ENCODE measurements at regions not wholly inside any gene's neighbourhood (a gene's known extent, or its start where the extent isn't known, plus 50 kb on each side); places are given as distances from the start of the nearest gene placed in this dataset.
"Not testable (repeated sequence)": the region's sequence is repeated elsewhere in the genome, so short reads cannot be mapped to it uniquely, and the experiment has no call there.

- no peak for DNase-seq (ENCODE audit: low read depth)
Measured at GRCh38 chr7:47089461-47089860, 492.4 kb downstream of the TNS3 start.

GRCh38 chr7:47089068-47089417, 492.9 kb downstream of the TNS3 start:
- no peak for DNase-seq (ENCODE audit: low read depth)

- no peak for DNase-seq (ENCODE audit: low read depth)
Measured at GRCh38 chr7:47088329-47089067, 493.4 kb downstream of the TNS3 start.

GRCh38 chr7:47087866-47088265, 494.0 kb downstream of the TNS3 start:
- no peak for DNase-seq (ENCODE audit: low read depth)

DNA sequence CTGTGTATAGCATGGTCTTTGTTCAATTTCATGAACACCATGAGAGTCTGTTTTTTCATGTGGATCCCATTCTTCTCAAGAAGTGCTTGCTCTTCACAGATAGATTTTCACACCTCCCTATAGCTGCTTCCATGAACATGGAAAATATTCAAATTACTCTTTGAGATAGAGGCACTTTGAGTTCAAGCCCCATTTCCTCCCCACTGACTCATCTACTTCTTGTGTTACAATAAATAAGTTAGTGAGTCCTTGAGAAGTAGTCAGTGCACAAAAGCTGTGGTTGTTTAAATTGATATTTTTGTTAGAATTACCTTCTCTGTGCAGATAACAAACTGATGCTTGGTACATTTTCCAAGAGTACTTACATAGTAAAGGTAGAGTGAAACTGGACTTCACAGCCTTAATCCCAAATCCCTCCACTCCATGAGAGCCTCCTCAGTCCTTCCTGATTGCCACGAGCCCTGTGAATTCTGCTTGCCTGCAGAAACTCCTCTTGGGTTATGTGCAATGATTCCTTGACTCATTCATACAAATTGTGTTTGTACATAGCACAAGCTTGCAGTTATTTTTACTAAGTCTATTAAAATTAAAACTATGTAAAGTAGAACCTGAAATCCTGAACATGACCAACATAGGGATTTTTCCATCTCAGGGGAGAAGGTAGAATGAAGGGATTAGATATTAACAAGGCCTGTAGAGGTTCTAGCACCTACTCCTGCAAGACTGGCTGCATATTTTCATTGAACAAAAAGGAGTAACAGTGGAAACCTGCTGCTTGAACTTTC, 496.2 kb downstream of the TNS3 start:
- no peak for DNase-seq (ENCODE audit: low read depth)

- no peak for DNase-seq (ENCODE audit: low read depth)
Measured at GRCh38 chr7:47083476-47084250, 498.2 kb downstream of the TNS3 start.

GRCh38 chr7:47080816-47081215, 501.1 kb downstream of the TNS3 start:
- DNase-seq (ENCODE audit: low read depth): no peak

GRCh38 chr7:47078241-47078640, 503.7 kb downstream of the TNS3 start:
- DNase-seq (ENCODE audit: low read depth): no peak

GRCh38 chr7:47074702-47075153, 507.2 kb downstream of the TNS3 start:
- DNase-seq (ENCODE audit: low read depth): no peak

- DNase-seq (ENCODE audit: low read depth): no peak
Measured at GRCh38 chr7:47073284-47073683, 508.6 kb downstream of the TNS3 start.

DNA sequence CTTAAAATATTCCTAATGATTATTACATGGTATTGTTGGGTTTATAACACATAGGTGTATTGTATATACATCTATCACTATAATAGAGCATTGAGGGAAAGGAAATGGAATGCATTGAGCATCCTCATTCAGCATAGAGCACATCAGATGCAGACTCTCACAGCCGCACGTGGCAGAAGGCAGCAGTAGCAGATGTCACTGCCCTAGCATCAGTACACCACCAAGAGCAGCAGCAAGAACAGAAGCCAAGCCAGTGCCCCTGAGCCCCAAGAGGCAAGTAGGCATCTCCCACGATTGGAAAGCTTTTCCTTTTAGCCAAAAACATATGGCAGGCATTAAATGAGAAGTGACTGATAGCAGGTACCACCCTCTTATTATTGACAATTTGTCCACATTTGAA, 510.0 kb downstream of the TNS3 start:
- DNase-seq (ENCODE audit: low read depth): no peak

DNA sequence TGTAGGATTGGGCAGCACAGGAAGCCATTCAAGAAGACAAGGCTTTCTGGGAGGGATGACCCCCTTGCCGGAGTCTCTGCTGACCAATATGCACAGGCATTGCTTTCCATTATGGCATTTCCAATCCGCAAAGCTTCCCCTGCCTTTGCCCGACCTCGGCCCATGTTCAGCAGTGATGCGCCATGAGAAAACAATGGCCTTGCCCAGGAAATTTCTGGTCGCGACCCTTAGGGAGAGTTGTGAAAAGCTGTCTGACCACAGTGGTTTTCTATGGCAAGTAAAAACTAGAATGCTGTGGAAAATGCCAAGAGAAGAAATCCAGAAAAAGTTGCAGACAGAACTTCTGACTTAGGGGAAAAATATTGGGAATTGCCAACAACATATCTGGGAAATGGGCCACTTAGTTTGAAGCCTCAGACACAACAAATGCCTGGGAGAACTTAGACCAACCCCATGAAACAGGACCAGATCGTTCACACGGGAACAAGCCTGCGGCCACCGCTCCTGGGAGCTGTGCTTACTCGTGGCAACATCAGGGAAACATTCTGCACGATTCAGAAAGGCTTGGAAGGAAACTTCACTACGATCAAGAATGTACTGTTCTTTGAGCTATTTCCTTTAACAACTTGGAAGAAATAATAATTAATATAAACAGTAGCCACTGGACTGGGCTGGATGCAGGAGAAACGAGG, 512.4 kb downstream of the TNS3 start:
- DNase-seq (ENCODE audit: low read depth): no peak

DNA sequence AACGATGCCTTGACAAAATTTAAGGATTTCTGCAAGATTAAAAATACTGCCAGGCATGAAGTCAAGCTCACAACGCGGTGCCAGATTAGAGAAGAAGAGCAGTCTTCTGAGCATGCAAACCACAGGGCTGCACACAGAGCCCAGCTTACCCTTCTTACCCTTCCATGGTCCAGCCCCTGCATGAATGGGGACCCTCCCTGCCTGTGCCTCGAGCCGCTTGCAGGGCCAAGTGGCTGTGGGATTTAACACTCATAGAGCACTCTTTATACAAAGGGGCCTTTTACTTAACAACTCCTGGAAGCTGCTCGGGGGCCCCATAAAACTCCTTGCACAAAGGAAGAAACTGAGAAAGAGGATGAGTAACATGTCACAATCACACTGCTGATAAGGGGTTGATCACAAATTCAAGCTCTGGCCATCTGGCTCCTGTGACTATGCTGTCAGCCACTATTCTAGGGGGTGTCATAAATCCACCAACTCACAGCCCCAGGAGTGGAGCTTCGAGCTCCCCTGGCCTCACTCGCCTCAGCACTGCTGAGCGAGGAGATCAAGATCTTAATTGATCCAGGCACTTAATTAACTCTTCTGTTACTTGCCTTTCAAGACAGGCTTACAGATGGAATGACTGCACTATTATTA, 514.8 kb downstream of the TNS3 start:
- no peak for DNase-seq (ENCODE audit: low read depth)

DNA sequence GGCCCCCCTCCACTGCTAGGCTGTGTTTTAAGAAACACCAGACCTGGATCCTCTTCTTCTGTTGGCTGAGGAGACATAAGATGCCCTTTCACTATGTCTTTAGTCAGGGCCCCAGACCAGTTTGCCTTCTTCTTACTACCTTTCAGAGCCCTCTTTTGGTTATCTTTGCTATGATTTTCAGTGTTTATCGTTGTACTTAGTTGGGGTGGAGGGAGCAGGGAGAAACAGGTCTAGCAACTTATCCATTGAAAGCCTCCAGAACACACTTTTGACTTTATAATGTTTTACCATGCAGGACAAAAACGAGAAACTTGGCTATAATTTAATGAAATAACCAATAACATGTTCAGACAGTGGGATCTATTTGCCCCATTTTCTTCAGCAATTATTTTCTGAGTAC, 525.2 kb downstream of the TNS3 start:
- no peak for DNase-seq (ENCODE audit: low read depth)

GRCh38 chr7:47052541-47053208, 529.2 kb downstream of the TNS3 start:
- DNase-seq (ENCODE audit: low read depth): not testable (repeated sequence)

GRCh38 chr7:47049234-47049774, 532.6 kb downstream of the TNS3 start:
- no peak for DNase-seq (ENCODE audit: low read depth)

DNA sequence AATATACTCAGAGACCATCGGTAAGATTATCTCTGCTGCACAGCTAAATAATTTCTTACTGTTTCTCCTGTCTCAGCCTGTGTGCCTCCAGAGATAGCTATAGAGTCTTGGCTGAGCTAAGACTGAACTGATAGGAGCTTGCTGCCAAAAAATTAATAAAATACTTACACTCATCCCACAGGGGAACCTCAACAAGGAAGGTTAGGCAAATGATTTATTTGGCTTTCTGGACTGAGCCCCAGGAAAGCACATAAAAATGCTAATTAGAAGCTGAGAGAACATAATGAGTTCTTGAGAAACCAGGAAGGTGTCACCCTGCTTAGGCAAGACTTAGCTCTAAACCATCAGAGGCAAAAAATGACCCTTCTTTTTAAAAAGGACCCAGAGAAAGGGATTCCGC, 534.5 kb downstream of the TNS3 start:
- no peak for DNase-seq (ENCODE audit: low read depth)

DNA sequence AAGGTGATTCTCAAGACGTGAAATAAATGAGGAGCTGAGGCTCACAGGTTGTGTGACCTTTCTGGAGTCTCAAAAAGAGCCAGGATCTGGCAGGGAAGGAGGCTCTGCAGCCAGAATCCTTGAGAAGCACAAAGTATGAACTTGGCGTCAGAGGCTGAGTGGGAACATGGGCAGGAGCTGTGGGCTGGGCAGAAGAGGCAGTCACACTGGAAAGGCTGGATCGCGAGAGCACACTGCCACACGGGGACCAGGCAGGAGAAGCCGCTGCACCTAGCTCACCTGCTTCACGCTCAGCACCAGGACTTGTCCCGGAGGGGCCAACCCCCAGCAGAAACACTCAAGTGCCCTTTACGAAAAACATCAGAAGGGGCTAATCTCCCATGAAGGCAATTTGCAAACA, 535.0 kb downstream of the TNS3 start:
- no peak for DNase-seq (ENCODE audit: low read depth)

DNA sequence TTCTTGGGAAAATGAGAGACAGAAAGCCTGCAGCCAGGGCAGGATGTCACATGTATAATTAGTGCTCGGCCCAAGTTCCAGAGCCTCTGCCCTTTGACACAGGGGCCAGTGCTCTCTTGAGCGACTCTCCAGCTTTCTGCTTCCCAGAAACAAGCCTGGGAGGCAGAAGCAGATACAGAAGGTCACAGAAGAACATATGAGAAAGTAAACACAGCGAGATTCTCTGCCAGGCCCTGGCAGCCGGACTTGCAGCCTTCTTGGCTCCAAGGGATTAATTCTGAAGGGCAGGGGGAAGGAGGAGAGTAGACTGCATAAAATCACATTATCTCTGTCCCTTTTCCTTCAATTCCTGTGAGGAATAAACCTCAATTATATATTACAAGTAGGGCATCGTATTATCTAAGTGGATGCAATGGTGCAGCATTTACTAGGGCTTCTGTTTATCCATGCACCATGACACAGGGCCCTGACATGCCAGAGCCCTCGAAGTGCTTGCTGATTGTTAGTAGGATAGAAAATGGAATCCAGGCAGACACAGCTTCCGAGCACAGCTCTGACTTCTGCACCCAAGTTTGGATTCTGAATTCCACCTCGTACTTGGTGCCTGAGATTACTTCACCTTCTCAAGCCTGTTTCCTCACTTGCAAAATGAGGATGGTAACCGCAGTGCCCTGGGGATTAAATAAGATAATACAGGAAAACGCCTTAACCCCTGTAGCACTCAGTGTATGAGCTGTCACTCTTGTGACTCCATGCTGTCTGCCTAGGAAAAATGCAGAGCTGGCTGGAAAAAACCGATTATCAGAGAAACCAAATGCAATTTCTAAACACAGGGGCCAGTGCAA, 536.5 kb downstream of the TNS3 start:
- DNase-seq (ENCODE audit: low read depth): no peak

- DNase-seq (ENCODE audit: low read depth): no peak
Measured at GRCh38 chr7:47044625-47045024, 537.3 kb downstream of the TNS3 start.
